ENCODE measurements at regions not wholly inside any gene's neighbourhood (a gene's known extent, or its start where the extent isn't known, plus 50 kb on each side); places are given as distances from the start of the nearest gene placed in this dataset.
A peak's percentile ranks its signal among the peaks of the same experiment; 100 is the strongest.

DNA sequence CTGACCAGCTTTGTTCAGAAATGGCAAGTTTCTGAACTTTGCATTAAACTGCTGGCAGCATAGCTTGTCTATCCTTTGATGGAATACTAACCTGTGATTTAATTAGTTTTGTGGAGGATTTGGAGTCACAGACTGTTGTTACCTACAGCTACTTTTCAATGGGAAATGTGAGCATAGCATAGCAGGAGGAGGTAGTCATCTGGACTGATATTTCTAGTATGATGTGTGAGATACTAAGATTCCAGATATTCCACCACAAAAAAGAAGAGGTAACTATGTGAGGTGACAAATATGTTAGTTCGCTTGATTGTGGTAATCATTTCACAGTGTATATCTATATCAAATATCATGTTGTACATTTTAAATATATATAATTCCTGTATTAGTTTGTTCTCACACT lies 833.0 kb downstream of the SLC6A15 start:
- Histone ChIP-seq H3K4me1 (ENCODE audit: insufficient read depth, low read length) (no peaks in the 10 kb centered on the region), H3K9me3 (ENCODE audit: insufficient read depth, low read depth, low read length) (no peaks in the 10 kb centered on the region), H3K79me2 (ENCODE audit: insufficient read depth, low read length) (no peaks in the 10 kb centered on the region), H3K4me3 (ENCODE audit: insufficient read depth, low read depth, low read length) (no peak overlapping the region), H3K9ac (ENCODE audit: low read length) (no peak overlapping the region), H3K27me3 (ENCODE audit: insufficient read depth, low read length) (no peaks in the 10 kb centered on the region), H2AFZ (ENCODE audit: low read depth, low read length) (no peak overlapping the region), H3K27ac (ENCODE audit: low read depth, low read length) (no peak overlapping the region), H3K36me3 (ENCODE audit: insufficient read depth, low read length) (no peaks in the 10 kb centered on the region), H3K4me2 (ENCODE audit: low read length) (peak overlapping the region; percentile 16), H4K20me1 (ENCODE audit: insufficient read depth, low read length) (no peaks in the 10 kb centered on the region)
- DNase-seq (ENCODE audit: low read depth): peak; percentile 12
- Mint-ChIP-seq H3K4me3 (ENCODE audit: unreplicated experiment) (no peak overlapping the region), H3K4me1 (ENCODE audit: low read depth, unreplicated experiment) (peaks cover 11% of the 10 kb centered on the region), H3K9me3 (ENCODE audit: unreplicated experiment) (no peaks in the 10 kb centered on the region), H3K27ac (ENCODE audit: unreplicated experiment) (peak overlapping the region; percentile 43), H3K36me3 (ENCODE audit: low read depth, unreplicated experiment) (no peaks in the 10 kb centered on the region), H3K27me3 (ENCODE audit: low read depth, unreplicated experiment) (no peaks in the 10 kb centered on the region)
- TF ChIP-seq EZH2 (IDR thresholded peaks at IDR 0.05; ENCODE audit: insufficient read depth, low read length): no peak
- TF ChIP-seq, protein P1, sequence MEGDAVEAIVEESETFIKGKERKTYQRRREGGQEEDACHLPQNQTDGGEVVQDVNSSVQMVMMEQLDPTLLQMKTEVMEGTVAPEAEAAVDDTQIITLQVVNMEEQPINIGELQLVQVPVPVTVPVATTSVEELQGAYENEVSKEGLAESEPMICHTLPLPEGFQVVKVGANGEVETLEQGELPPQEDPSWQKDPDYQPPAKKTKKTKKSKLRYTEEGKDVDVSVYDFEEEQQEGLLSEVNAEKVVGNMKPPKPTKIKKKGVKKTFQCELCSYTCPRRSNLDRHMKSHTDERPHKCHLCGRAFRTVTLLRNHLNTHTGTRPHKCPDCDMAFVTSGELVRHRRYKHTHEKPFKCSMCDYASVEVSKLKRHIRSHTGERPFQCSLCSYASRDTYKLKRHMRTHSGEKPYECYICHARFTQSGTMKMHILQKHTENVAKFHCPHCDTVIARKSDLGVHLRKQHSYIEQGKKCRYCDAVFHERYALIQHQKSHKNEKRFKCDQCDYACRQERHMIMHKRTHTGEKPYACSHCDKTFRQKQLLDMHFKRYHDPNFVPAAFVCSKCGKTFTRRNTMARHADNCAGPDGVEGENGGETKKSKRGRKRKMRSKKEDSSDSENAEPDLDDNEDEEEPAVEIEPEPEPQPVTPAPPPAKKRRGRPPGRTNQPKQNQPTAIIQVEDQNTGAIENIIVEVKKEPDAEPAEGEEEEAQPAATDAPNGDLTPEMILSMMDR (IDR thresholded peaks at IDR 0.05; ENCODE audit: insufficient read depth, low read depth, low read length): no peak
- FAIRE-seq: peak; percentile 37

DNA sequence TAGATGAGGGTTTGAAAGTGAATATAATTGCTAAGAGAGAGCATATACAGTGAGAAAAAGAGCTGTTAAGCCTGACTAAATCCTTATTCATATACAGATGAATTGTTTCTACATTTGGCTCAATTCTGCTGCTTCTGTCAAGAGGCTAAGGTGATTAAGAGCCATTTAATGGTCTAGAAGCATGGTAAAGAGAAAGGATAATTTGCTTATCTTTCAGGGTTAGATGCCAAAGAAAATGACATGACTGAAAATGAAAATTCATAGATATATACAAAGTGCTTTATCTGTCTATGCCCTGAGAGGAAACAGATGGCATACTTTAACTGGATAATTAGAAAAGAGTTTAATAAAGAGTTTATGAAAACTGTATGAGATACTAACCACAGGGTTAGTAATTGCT lies 834.9 kb downstream of the SLC6A15 start:
- H3K9me3 Mint-ChIP-seq (ENCODE audit: unreplicated experiment): no peaks in the 10 kb centered on the region
- FAIRE-seq: peak; percentile 52
- TF ChIP-seq EZH2 (IDR thresholded peaks at IDR 0.05; ENCODE audit: insufficient read depth, low read length): no peak
- TF ChIP-seq, protein P1 (IDR thresholded peaks at IDR 0.05; ENCODE audit: insufficient read depth, low read depth, low read length): no peak
- Histone ChIP-seq H3K79me2 (ENCODE audit: insufficient read depth, low read length) (no peaks in the 10 kb centered on the region), H3K9ac (ENCODE audit: low read length) (no peak overlapping the region), H3K4me3 (ENCODE audit: insufficient read depth, low read depth, low read length) (no peak overlapping the region), H2AFZ (ENCODE audit: low read depth, low read length) (no peak overlapping the region), H3K4me1 (ENCODE audit: insufficient read depth, low read length) (no peaks in the 10 kb centered on the region), H3K36me3 (ENCODE audit: insufficient read depth, low read length) (no peaks in the 10 kb centered on the region), H3K4me2 (ENCODE audit: low read length) (no peak overlapping the region), H3K27ac (ENCODE audit: low read depth, low read length) (no peak overlapping the region), H4K20me1 (ENCODE audit: insufficient read depth, low read length) (no peaks in the 10 kb centered on the region), H3K9me3 (ENCODE audit: insufficient read depth, low read depth, low read length) (no peaks in the 10 kb centered on the region), H3K27me3 (ENCODE audit: insufficient read depth, low read length) (no peaks in the 10 kb centered on the region)
- H3K27me3 Mint-ChIP-seq (ENCODE audit: low read depth, unreplicated experiment): no peaks in the 10 kb centered on the region
- H3K4me1 Mint-ChIP-seq (ENCODE audit: low read depth, unreplicated experiment): peaks cover 11% of the 10 kb centered on the region
- H3K36me3 Mint-ChIP-seq (ENCODE audit: low read depth, unreplicated experiment): no peaks in the 10 kb centered on the region
- no peak for DNase-seq (ENCODE audit: low read depth)
- no peak overlapping the region for H3K4me3 Mint-ChIP-seq (ENCODE audit: unreplicated experiment)
- no peak overlapping the region for H3K27ac Mint-ChIP-seq (ENCODE audit: unreplicated experiment)

DNA sequence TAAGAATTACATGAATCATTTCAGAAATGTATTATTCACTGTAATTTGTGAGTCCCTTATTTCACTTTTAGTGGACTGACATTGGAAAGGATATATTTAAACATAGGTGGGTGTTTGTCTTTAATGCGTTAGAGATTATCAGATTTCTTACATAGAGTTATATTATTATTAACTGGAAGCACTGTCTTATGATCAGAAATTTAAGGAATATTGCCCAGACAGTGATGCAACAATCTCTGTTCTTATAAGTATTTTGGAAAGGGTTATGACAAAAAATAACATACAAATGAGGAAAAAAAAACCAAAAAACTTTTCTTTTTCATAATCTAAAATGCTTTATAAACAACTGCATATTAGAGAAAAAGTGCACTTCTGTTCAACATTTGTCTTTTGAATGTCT lies 836.6 kb downstream of the SLC6A15 start:
- FAIRE-seq: no peak

More for the DNA sequence above, 836.6 kb downstream of the SLC6A15 start:
- Histone ChIP-seq H2AFZ (ENCODE audit: low read depth, low read length) (no peak overlapping the region), H3K4me1 (ENCODE audit: insufficient read depth, low read length) (no peaks in the 10 kb centered on the region), H3K27me3 (ENCODE audit: insufficient read depth, low read length) (no peaks in the 10 kb centered on the region), H3K36me3 (ENCODE audit: insufficient read depth, low read length) (no peaks in the 10 kb centered on the region), H3K27ac (ENCODE audit: low read depth, low read length) (no peak overlapping the region), H3K4me2 (ENCODE audit: low read length) (no peak overlapping the region), H4K20me1 (ENCODE audit: insufficient read depth, low read length) (no peaks in the 10 kb centered on the region), H3K79me2 (ENCODE audit: insufficient read depth, low read length) (no peaks in the 10 kb centered on the region), H3K9ac (ENCODE audit: low read length) (no peak overlapping the region), H3K4me3 (ENCODE audit: insufficient read depth, low read depth, low read length) (no peak overlapping the region), H3K9me3 (ENCODE audit: insufficient read depth, low read depth, low read length) (no peaks in the 10 kb centered on the region)
- Mint-ChIP-seq H3K9me3 (ENCODE audit: unreplicated experiment) (no peaks in the 10 kb centered on the region), H3K27me3 (ENCODE audit: low read depth, unreplicated experiment) (no peaks in the 10 kb centered on the region), H3K4me3 (ENCODE audit: unreplicated experiment) (no peak overlapping the region), H3K4me1 (ENCODE audit: low read depth, unreplicated experiment) (peaks cover 11% of the 10 kb centered on the region), H3K27ac (ENCODE audit: unreplicated experiment) (no peak overlapping the region), H3K36me3 (ENCODE audit: low read depth, unreplicated experiment) (no peaks in the 10 kb centered on the region)
- DNase-seq (ENCODE audit: low read depth): no peak
- TF ChIP-seq, protein P1 (IDR thresholded peaks at IDR 0.05; ENCODE audit: insufficient read depth, low read depth, low read length): no peak
- no peak for TF ChIP-seq EZH2 (IDR thresholded peaks at IDR 0.05; ENCODE audit: insufficient read depth, low read length)

Measured in astrocyte (in vitro differentiated cells and primary cell).